WERI-Rb-1 (cell line): ENCODE measurements at regions not wholly inside any gene's neighbourhood (a gene's known extent, or its start where the extent isn't known, plus 50 kb on each side); places are given as distances from the start of the nearest gene placed in this dataset.

Experiments used
- DNase-seq: peaks from one replicate; pipeline ENCODE4 v3.0.0-alpha.2; 2020
- H3K27ac ChIP-seq: fragments of 250-450 bp; sonication (Bioruptor Pico); 2 replicates; pipeline ENCODE4 v1.5.1; 2020; ENCODE audit warnings: mild to moderate bottlenecking, moderate library complexity
- H3K27me3 ChIP-seq: fragments of 250-450 bp; sonication (Bioruptor Pico); 2 replicates; pipeline ENCODE4 v1.5.1; 2021; ENCODE audit warnings: mild to moderate bottlenecking, low read depth, moderate library complexity; ENCODE audit not compliant: insufficient read depth, severe bottlenecking
- H3K36me3 ChIP-seq: fragments of 250-450 bp; sonication (Bioruptor Pico); 2 replicates; pipeline ENCODE4 v1.5.1; 2020; ENCODE audit warnings: mild to moderate bottlenecking, moderate library complexity
- H3K4me3 ChIP-seq: 2 replicates; pipeline ENCODE4 v1.5.1; 2011; ENCODE audit warnings: low read depth, mild to moderate bottlenecking, control low read depth, low read length
- H3K9me3 ChIP-seq: fragments of 250-450 bp; sonication (Bioruptor Pico); 2 replicates; pipeline ENCODE4 v1.5.1; 2021; ENCODE audit warnings: mild to moderate bottlenecking, moderate library complexity; ENCODE audit not compliant: severe bottlenecking
- CTCF ChIP-seq: IDR thresholded peaks from 2 replicates; pipeline ENCODE4 v1.5.1; 2011; ENCODE audit warnings: low read depth, mild to moderate bottlenecking, control low read depth, inconsistent platforms, low read length

DNA sequence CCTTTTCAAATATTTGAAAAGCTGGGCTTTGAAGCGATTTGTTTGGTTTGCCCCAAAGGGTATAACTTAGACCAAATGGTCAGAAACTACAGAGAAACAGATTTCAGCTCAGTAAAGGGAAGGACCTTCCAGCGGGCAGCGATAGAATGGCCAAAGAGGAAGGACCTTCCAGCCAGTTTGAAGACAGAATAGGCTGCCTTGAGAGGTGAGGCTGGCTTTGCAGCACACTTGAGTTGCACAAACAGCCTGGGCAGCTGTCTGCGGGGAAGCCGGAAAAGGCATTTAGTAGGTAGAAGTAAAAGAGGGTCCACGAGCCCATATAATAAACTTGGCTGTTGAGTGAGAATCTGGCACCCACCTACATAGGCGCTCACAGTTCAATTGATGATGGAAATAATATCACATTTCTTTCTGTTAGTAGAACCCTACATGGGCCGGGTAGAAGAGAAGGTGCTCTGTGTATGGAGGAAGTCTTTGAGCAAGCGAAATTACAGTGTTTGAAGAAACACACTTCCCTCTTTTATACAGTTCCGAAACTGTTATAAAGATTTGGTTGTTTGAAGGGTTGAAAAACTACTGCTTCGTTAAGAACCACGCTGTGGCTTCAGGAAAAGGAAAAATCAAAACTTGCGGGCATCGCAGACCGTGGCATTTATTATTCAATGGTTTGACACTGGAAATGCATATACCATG lies 75.0 kb upstream of the SORBS2 start:
- Histone ChIP-seq H3K36me3 (no peaks in the 10 kb centered on the region), H3K27me3 (no peaks in the 10 kb centered on the region), H3K4me3 (no peak overlapping the region), H3K9me3 (peaks cover 9% of the 10 kb centered on the region), H3K27ac (no peak overlapping the region)
- DNase-seq, result no peak
- TF ChIP-seq CTCF, result no peak

- no peak for DNase-seq
- Histone ChIP-seq H3K4me3 (no peak overlapping the region), H3K36me3 (no peaks in the 10 kb centered on the region), H3K27ac (no peak overlapping the region), H3K27me3 (no peaks in the 10 kb centered on the region), H3K9me3 (peaks cover 9% of the 10 kb centered on the region)
- no peak for TF ChIP-seq CTCF
These were observed 76.7 kb upstream of the SORBS2 start for GRCh38 chr4:185888676-185889075.

DNA sequence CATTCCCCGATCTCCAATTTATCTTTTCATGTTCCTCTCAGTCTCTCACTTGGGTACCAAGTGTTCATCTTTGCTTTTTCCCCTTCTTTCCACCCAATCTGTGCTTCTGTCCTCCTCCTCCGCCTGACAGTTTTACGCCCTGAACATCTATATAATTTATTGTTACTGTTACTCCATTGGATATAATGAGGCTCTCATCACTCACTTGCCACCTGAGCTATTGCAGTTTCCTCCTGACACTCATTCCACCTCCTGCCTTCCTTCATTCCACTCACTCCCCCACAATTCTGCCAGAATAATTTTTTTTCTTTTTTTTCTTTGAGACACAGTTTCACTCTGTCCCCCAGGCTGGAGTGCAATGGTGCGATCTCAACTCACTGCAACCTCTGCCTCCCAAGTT lies 77.6 kb upstream of the SORBS2 start:
- H3K27ac ChIP-seq, result no peak overlapping the region

GRCh38 chr4:185890196-185890595 lies 78.2 kb upstream of the SORBS2 start:
- no peak for TF ChIP-seq CTCF
- Histone ChIP-seq H3K27me3 (no peaks in the 10 kb centered on the region), H3K36me3 (no peaks in the 10 kb centered on the region), H3K4me3 (no peak overlapping the region), H3K9me3 (peaks cover 7% of the 10 kb centered on the region), H3K27ac (no peak overlapping the region)
- no peak for DNase-seq

More for the DNA sequence above, 77.6 kb upstream of the SORBS2 start:
- peaks cover 7% of the 10 kb centered on the region for H3K9me3 ChIP-seq
- no peak for TF ChIP-seq CTCF
- no peaks in the 10 kb centered on the region for H3K36me3 ChIP-seq
- no peak overlapping the region for H3K4me3 ChIP-seq
- DNase-seq, result no peak
- no peaks in the 10 kb centered on the region for H3K27me3 ChIP-seq

- Histone ChIP-seq H3K36me3 (no peaks in the 10 kb centered on the region), H3K27ac (no peak overlapping the region), H3K27me3 (no peaks in the 10 kb centered on the region), H3K9me3 (peaks cover 7% of the 10 kb centered on the region), H3K4me3 (no peak overlapping the region)
- no peak for TF ChIP-seq CTCF
- DNase-seq, result no peak
These were observed 80.2 kb upstream of the SORBS2 start for GRCh38 chr4:185892165-185892564.

GRCh38 chr4:185893500-185893899 lies 81.5 kb upstream of the SORBS2 start:
- H3K4me3 ChIP-seq, result no peak overlapping the region
- no peak for TF ChIP-seq CTCF
- H3K9me3 ChIP-seq, result peaks cover 2% of the 10 kb centered on the region
- no peak for DNase-seq
- H3K27me3 ChIP-seq, result no peaks in the 10 kb centered on the region
- no peak overlapping the region for H3K27ac ChIP-seq
- no peaks in the 10 kb centered on the region for H3K36me3 ChIP-seq
